ENCODE measurements at regions not wholly inside any gene's neighbourhood (a gene's known extent, or its start where the extent isn't known, plus 50 kb on each side); places are given as distances from the start of the nearest gene placed in this dataset.
"Not testable (repeated sequence)": the region's sequence is repeated elsewhere in the genome, so short reads cannot be mapped to it uniquely, and the experiment has no call there.

- Mint-ChIP-seq H3K27ac (no peak overlapping the region), H3K36me3 (no peaks in the 10 kb centered on the region), H3K9me3 (peaks cover 26% of the 10 kb centered on the region), H3K27me3 (ENCODE audit: low read depth) (no peaks in the 10 kb centered on the region), H3K4me3 (no peak overlapping the region), H3K4me1 (no peaks in the 10 kb centered on the region)
- DNase-seq (ENCODE audit: low spot score in 2 of 2, unreplicated experiment in 2 of 2) = no peak
- TF ChIP-seq CTCF (IDR thresholded peaks at IDR 0.05; ENCODE audit: unreplicated experiment) = no peak
These were observed 209.7 kb upstream of the FAM47A start for GRCh38 chrX:34341814-34342213.

GRCh38 chrX:34341258-34341657, 209.1 kb upstream of the FAM47A start:
- no peaks in the 10 kb centered on the region for H3K4me1 Mint-ChIP-seq
- no peak overlapping the region for H3K27ac Mint-ChIP-seq
- H3K36me3 Mint-ChIP-seq = no peaks in the 10 kb centered on the region
- no peak overlapping the region for H3K4me3 Mint-ChIP-seq
- TF ChIP-seq CTCF (IDR thresholded peaks at IDR 0.05; ENCODE audit: unreplicated experiment) = no peak
- H3K27me3 Mint-ChIP-seq (ENCODE audit: low read depth) = no peaks in the 10 kb centered on the region
- peaks cover 31% of the 10 kb centered on the region for H3K9me3 Mint-ChIP-seq
- no peak for DNase-seq (ENCODE audit: low spot score in 2 of 2, unreplicated experiment in 2 of 2)

GRCh38 chrX:34338046-34338445, 205.9 kb upstream of the FAM47A start:
- H3K4me3 Mint-ChIP-seq = no peak overlapping the region
- H3K9me3 Mint-ChIP-seq = peaks cover 11% of the 10 kb centered on the region
- H3K27me3 Mint-ChIP-seq (ENCODE audit: low read depth) = no peaks in the 10 kb centered on the region
- TF ChIP-seq CTCF (IDR thresholded peaks at IDR 0.05; ENCODE audit: unreplicated experiment) = no peak
- no peak for DNase-seq (ENCODE audit: low spot score in 2 of 2, unreplicated experiment in 2 of 2)
- H3K27ac Mint-ChIP-seq = no peak overlapping the region
- H3K4me1 Mint-ChIP-seq = no peaks in the 10 kb centered on the region
- no peaks in the 10 kb centered on the region for H3K36me3 Mint-ChIP-seq

- H3K4me1 Mint-ChIP-seq; H3K4me3 Mint-ChIP-seq; H3K27ac Mint-ChIP-seq; H3K27me3 Mint-ChIP-seq (ENCODE audit: low read depth); DNase-seq (ENCODE audit: low spot score in 2 of 2, unreplicated experiment in 2 of 2); H3K36me3 Mint-ChIP-seq: not testable (repeated sequence)
- H3K9me3 Mint-ChIP-seq = peaks cover 11% of the 10 kb centered on the region
These were observed 203.3 kb upstream of the FAM47A start for GRCh38 chrX:34335376-34335775.

GRCh38 chrX:34332334-34332733, 200.2 kb upstream of the FAM47A start:
- H3K27ac Mint-ChIP-seq = no peak overlapping the region
- H3K4me3 Mint-ChIP-seq = no peak overlapping the region
- no peaks in the 10 kb centered on the region for H3K27me3 Mint-ChIP-seq (ENCODE audit: low read depth)
- H3K4me1 Mint-ChIP-seq = no peaks in the 10 kb centered on the region
- DNase-seq (ENCODE audit: low spot score in 2 of 2, unreplicated experiment in 2 of 2) = no peak
- H3K9me3 Mint-ChIP-seq = peaks cover 8% of the 10 kb centered on the region
- no peaks in the 10 kb centered on the region for H3K36me3 Mint-ChIP-seq
- TF ChIP-seq CTCF (IDR thresholded peaks at IDR 0.05; ENCODE audit: unreplicated experiment) = no peak

- DNase-seq (ENCODE audit: low spot score in 2 of 2, unreplicated experiment in 2 of 2) = no peak
- Mint-ChIP-seq H3K27me3 (ENCODE audit: low read depth) (no peaks in the 10 kb centered on the region), H3K4me3 (no peak overlapping the region), H3K36me3 (no peaks in the 10 kb centered on the region), H3K4me1 (peaks cover 10% of the 10 kb centered on the region), H3K9me3 (no peaks in the 10 kb centered on the region), H3K27ac (no peak overlapping the region)
- TF ChIP-seq CTCF (IDR thresholded peaks at IDR 0.05; ENCODE audit: unreplicated experiment) = no peak
These were observed 193.3 kb upstream of the FAM47A start for GRCh38 chrX:34325460-34325859.

- H3K4me3 Mint-ChIP-seq; H3K36me3 Mint-ChIP-seq; H3K27ac Mint-ChIP-seq; H3K9me3 Mint-ChIP-seq; H3K4me1 Mint-ChIP-seq; DNase-seq (ENCODE audit: low spot score in 2 of 2, unreplicated experiment in 2 of 2); H3K27me3 Mint-ChIP-seq (ENCODE audit: low read depth): not testable (repeated sequence)
These were observed 188.3 kb upstream of the FAM47A start for GRCh38 chrX:34320424-34320823.
